Keratinocyte (primary cell): ENCODE measurements at regions not wholly inside any gene's neighbourhood (a gene's known extent, or its start where the extent isn't known, plus 50 kb on each side); places are given as distances from the start of the nearest gene placed in this dataset.

ENCODE experiments used
- EZH2 ChIP-seq: IDR thresholded peaks from one replicate; pipeline ENCODE4 v1.6.1; 2012; ENCODE audit warnings: inconsistent platforms, mild to moderate bottlenecking, low read length, moderate library complexity
- TF ChIP-seq, protein P1 (sequence below), 3 experiments: IDR thresholded peaks in 1 of 3; conservative IDR thresholded peaks in 1 of 3; optimal IDR thresholded peaks in 1 of 3; 2 replicates in 2 of 3; 3 replicates in 1 of 3; pipeline versions ENCODE3 to v1.5.1; 2011; ENCODE audit warnings: low read length in 3 of 3, mild to moderate bottlenecking in 3 of 3, moderate library complexity in 2 of 3, control low read depth in 1 of 3, inconsistent platforms in 1 of 3; ENCODE audit not compliant: insufficient read depth in 2 of 3; ENCODE audit errors: extremely low read depth in 1 of 3

DNA sequence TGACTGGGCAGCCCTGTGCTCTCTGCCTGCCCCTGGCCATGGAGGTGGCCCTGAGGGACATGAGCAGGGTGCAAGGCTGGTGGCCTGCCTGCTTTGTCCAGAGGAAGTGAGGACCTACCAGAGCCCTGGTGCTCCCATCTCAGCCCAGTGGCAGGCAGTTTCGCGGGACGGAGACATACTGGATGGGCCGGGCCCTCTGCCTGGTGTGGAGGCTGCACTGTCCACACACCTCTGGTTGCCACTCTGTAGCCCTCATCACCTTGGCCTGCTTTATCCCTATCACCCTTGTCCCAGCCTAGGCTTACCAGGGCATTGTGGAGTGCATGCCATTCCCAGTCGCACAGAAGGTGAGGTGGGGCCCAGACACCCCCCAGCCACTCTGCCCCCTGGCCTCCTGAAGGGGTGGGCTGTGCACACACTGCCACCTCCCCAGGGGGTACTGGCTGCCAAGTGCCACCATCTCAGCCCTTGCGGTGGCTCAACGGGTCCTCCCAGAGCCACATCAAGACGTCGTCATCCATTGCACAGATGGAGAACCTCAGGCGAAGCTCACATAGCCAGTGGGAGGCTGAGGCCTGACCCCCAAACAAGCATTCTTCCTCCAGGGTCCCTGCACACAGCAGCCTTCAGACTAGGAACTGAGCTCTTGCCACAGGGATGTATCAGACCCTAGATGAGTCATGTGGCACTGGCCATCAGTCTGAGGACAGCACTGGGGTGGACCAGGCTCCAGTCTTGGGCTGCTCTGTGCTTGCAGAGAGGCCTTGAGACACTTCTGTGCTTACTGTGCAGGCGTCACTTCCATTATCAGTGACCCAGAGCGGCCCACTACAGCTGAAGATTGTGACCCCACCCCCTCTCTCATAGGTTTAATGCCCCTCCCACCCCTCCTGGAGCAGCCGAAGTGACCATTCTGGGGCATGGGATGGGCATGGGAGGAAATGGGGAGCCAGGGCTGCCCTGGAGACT is 176.1 kb downstream of the IGLL1 start:
- TF ChIP-seq, protein P1, sequence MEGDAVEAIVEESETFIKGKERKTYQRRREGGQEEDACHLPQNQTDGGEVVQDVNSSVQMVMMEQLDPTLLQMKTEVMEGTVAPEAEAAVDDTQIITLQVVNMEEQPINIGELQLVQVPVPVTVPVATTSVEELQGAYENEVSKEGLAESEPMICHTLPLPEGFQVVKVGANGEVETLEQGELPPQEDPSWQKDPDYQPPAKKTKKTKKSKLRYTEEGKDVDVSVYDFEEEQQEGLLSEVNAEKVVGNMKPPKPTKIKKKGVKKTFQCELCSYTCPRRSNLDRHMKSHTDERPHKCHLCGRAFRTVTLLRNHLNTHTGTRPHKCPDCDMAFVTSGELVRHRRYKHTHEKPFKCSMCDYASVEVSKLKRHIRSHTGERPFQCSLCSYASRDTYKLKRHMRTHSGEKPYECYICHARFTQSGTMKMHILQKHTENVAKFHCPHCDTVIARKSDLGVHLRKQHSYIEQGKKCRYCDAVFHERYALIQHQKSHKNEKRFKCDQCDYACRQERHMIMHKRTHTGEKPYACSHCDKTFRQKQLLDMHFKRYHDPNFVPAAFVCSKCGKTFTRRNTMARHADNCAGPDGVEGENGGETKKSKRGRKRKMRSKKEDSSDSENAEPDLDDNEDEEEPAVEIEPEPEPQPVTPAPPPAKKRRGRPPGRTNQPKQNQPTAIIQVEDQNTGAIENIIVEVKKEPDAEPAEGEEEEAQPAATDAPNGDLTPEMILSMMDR (optimal IDR thresholded peaks at IDR 0.05 in 1 of 3, IDR thresholded peaks at IDR 0.05 in 1 of 3, conservative IDR thresholded peaks at IDR 0.05 in 1 of 3; ENCODE audit: extremely low read depth in 1 of 3, insufficient read depth in 2 of 3, low read length in 3 of 3) = no peak
- TF ChIP-seq EZH2 = no peak
